Endothelial cell of umbilical vein (primary cell): ENCODE measurements at regions not wholly inside any gene's neighbourhood (a gene's known extent, or its start where the extent isn't known, plus 50 kb on each side); places are given as distances from the start of the nearest gene placed in this dataset.

Experiments
- BruUV-seq: library from RNA; stranded (reverse); fragments of 400-500 nt; replicated peaks from 2 replicates; lab custom pipeline; 2021; lab: Mats Ljungman, UMichigan
- CTCF ChIA-PET: fragments of 300-600, 350-600 bp; sonication (Branson Sonifier 250); formaldehyde crosslinking; loops from one replicate; lab custom pipeline; 2021; ENCODE audit warnings: antibody characterized with exemption, inconsistent platforms; lab: Charles Lee
- POLR2A ChIA-PET: fragments of 300-600, 350-600 bp; sonication (Branson Sonifier 250); formaldehyde crosslinking; loops from one replicate; lab custom pipeline; 2021; ENCODE audit warnings: antibody characterized with exemption, inconsistent platforms; lab: Charles Lee
- DNase-seq: peaks from one replicate; pipeline ENCODE4 v3.0.0-alpha.2; 2011; ENCODE audit warnings: low read depth, low spot score
- FAIRE-seq: peaks from 2 replicates; lab custom pipeline; 2011; peaks lifted over from hg19 to GRCh38; lab: Jason Lieb, UNC
- H2AFZ ChIP-seq: 2 replicates; pipeline ENCODE4 v1.6.0; 2012; ENCODE audit warnings: low read depth, low read length, control low read depth, inconsistent platforms
- H3K27ac ChIP-seq: 2 replicates; pipeline ENCODE4 v1.5.1; 2011; ENCODE audit warnings: low read depth, mild to moderate bottlenecking, control low read depth, low read length, moderate library complexity; ENCODE audit not compliant: insufficient read depth
- H3K27me3 ChIP-seq, 2 experiments: 2 replicates each; pipeline versions ENCODE4 v1.6.0 to v1.6.1; 2011; ENCODE audit warnings: low read length in 2 of 2, mixed read lengths in 1 of 2; ENCODE audit not compliant: control insufficient read depth in 2 of 2, insufficient read depth in 2 of 2
- H3K36me3 ChIP-seq, 2 experiments: 2 replicates in 1 of 2; 3 replicates in 1 of 2; pipeline ENCODE4 v1.5.1; 2011; ENCODE audit warnings: low read length in 2 of 2, mild to moderate bottlenecking in 1 of 2, moderate library complexity in 1 of 2; ENCODE audit not compliant: control insufficient read depth in 2 of 2, insufficient read depth in 2 of 2; ENCODE audit errors: extremely low read depth in 1 of 2
- H3K4me1 ChIP-seq: 3 replicates; pipeline ENCODE4 v1.5.1; 2011; ENCODE audit warnings: mild to moderate bottlenecking, low read length; ENCODE audit not compliant: control insufficient read depth, insufficient read depth; ENCODE audit errors: extremely low read depth
- H3K4me2 ChIP-seq: 2 replicates; pipeline ENCODE4 v1.6.1; 2011; ENCODE audit warnings: low read length, control low read depth, mixed read lengths; ENCODE audit not compliant: insufficient read depth
- H3K4me3 ChIP-seq, 3 experiments: fragments of 200-600 bp in 1 of 3; sonication (generic), shearing (Covaris generic) in 1 of 3; replicated peaks in 1 of 3; 2 replicates each; pipeline ENCODE4 v1.5.1; 2011 to 2016; ENCODE audit warnings: control low read depth in 3 of 3, low read length in 3 of 3, mild to moderate bottlenecking in 2 of 3, inconsistent platforms in 1 of 3, low read depth in 1 of 3, moderate library complexity in 1 of 3; ENCODE audit not compliant: insufficient read depth in 1 of 3
- H3K79me2 ChIP-seq: 2 replicates; pipeline ENCODE4 v1.6.0; 2012; ENCODE audit warnings: low read length, inconsistent platforms; ENCODE audit not compliant: control insufficient read depth, insufficient read depth
- H3K9ac ChIP-seq: replicated peaks from 2 replicates; pipeline ENCODE3; 2011; ENCODE audit warnings: low read length, control low read depth; ENCODE audit not compliant: insufficient read depth; ENCODE audit errors: extremely low read depth
- H3K9me1 ChIP-seq: replicated peaks from 3 replicates; pipeline ENCODE4 v1.6.0; 2011; ENCODE audit warnings: mild to moderate bottlenecking, low read length; ENCODE audit not compliant: control insufficient read depth, insufficient read depth; ENCODE audit errors: extremely low read depth
- H3K9me3 ChIP-seq: replicated peaks from 2 replicates; pipeline ENCODE4 v1.5.1; 2012; ENCODE audit warnings: low read length, inconsistent platforms; ENCODE audit not compliant: control insufficient read depth, insufficient read depth
- H4K20me1 ChIP-seq: replicated peaks from 2 replicates; pipeline ENCODE3; 2011; ENCODE audit warnings: mild to moderate bottlenecking, low read length; ENCODE audit not compliant: control insufficient read depth, insufficient read depth; ENCODE audit errors: extremely low read depth
- EZH2 ChIP-seq: IDR thresholded peaks from 2 replicates; pipeline ENCODE4 v1.6.1; 2012; ENCODE audit warnings: borderline replicate concordance, low read depth, mild to moderate bottlenecking, moderate library complexity, low read length, inconsistent platforms; ENCODE audit not compliant: severe bottlenecking
- FOS ChIP-seq: IDR thresholded peaks from 2 replicates; pipeline ENCODE4 v1.6.1; 2011; ENCODE audit warnings: mild to moderate bottlenecking, low read length, moderate library complexity, borderline replicate concordance; ENCODE audit not compliant: insufficient read depth
- GATA2 ChIP-seq: IDR thresholded peaks from 2 replicates; pipeline ENCODE4 v1.7.0; 2011; ENCODE audit warnings: low read depth, mild to moderate bottlenecking, moderate library complexity, mixed read lengths, low read length; ENCODE audit not compliant: insufficient read length, insufficient read depth
- JUN ChIP-seq: IDR thresholded peaks from 2 replicates; pipeline ENCODE4 v1.6.1; 2011; ENCODE audit warnings: borderline replicate concordance, low read depth; ENCODE audit not compliant: insufficient read length, insufficient read depth
- MAX ChIP-seq: IDR thresholded peaks from 2 replicates; pipeline ENCODE4 v1.6.1; 2011; ENCODE audit not compliant: insufficient read depth, insufficient read length
- MYC ChIP-seq: IDR thresholded peaks from one replicate; pipeline ENCODE4 v1.6.1; 2011; ENCODE audit warnings: mild to moderate bottlenecking, low read depth, low read length
- POLR2A ChIP-seq: IDR thresholded peaks from 2 replicates; pipeline ENCODE4 v1.6.1; 2012; ENCODE audit warnings: low read depth, mild to moderate bottlenecking, control low read depth, low read length
- POLR2AphosphoS5 ChIP-seq: IDR thresholded peaks from 2 replicates; pipeline ENCODE4 v1.6.1; 2012; ENCODE audit warnings: low read depth, mild to moderate bottlenecking, control low read depth, low read length, moderate library complexity; ENCODE audit not compliant: insufficient read depth
- dilution Hi-C: fragments of 300-500 bp; cut with MboI; formaldehyde crosslinking; loops from one replicate; pipeline ENCODE4 v1.15.0; 2019; ENCODE audit warnings: low sequenced_read_pairs; ENCODE audit not compliant: extremely low pct_ligation_motif_present
- intact Hi-C: fragments of 100-400 bp; cut with micrococcal nuclease; formaldehyde crosslinking; loops from one replicate; pipeline ENCODE4 v1.10.0; 2022
- TF ChIP-seq, protein P1 (sequence below), 2 donors: IDR thresholded peaks; 1 replicate in 1 of 2; 2 replicates in 1 of 2; pipeline ENCODE4 v1.5.1; 2011; ENCODE audit warnings: low read length in 2 of 2, mild to moderate bottlenecking in 2 of 2, moderate library complexity in 2 of 2, control low read depth in 1 of 2, inconsistent platforms in 1 of 2, low read depth in 1 of 2; ENCODE audit not compliant: insufficient read depth in 1 of 2; ENCODE audit errors: extremely low read depth in 1 of 2

- Histone ChIP-seq H3K9me3 (peaks cover 2% of the 10 kb centered on the region), H4K20me1 (no peaks in the 10 kb centered on the region), H3K27me3 (no peaks in the 10 kb centered on the region), H3K4me2 (no peak overlapping the region), H3K36me3 (no peaks in the 10 kb centered on the region), H3K9ac (no peak overlapping the region), H3K27ac (no peak overlapping the region), H2AFZ (no peak overlapping the region), H3K4me1 (no peaks in the 10 kb centered on the region), H3K4me3 (no peak overlapping the region), H3K9me1 (no peaks in the 10 kb centered on the region), H3K79me2 (no peaks in the 10 kb centered on the region)
- dilution Hi-C loops: no loop called here
- no TSS peak for BruUV-seq
- DNase-seq (no peak), FAIRE-seq (no peak)
- intact Hi-C loops: no loop called here
- CTCF ChIA-PET: no interaction called here
- POLR2A ChIA-PET: no interaction called here
- TF ChIP-seq MAX (no peak), EZH2 (no peak), GATA2 (no peak), FOS (no peak), JUN (no peak), POLR2AphosphoS5 (no peak), MYC (no peak), POLR2A (no peak)
- TF ChIP-seq, protein P1, sequence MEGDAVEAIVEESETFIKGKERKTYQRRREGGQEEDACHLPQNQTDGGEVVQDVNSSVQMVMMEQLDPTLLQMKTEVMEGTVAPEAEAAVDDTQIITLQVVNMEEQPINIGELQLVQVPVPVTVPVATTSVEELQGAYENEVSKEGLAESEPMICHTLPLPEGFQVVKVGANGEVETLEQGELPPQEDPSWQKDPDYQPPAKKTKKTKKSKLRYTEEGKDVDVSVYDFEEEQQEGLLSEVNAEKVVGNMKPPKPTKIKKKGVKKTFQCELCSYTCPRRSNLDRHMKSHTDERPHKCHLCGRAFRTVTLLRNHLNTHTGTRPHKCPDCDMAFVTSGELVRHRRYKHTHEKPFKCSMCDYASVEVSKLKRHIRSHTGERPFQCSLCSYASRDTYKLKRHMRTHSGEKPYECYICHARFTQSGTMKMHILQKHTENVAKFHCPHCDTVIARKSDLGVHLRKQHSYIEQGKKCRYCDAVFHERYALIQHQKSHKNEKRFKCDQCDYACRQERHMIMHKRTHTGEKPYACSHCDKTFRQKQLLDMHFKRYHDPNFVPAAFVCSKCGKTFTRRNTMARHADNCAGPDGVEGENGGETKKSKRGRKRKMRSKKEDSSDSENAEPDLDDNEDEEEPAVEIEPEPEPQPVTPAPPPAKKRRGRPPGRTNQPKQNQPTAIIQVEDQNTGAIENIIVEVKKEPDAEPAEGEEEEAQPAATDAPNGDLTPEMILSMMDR (IDR thresholded peaks at IDR 0.05; ENCODE audit: extremely low read depth in 1 of 2, insufficient read depth in 1 of 2, low read depth in 1 of 2, low read length in 2 of 2): no peak
Observed at GRCh38 chr5:24849210-24849609, 204.4 kb upstream of the CDH10 start.
